Kidney glomerular epithelial cell (primary cell): ENCODE measurements at regions not wholly inside any gene's neighbourhood (a gene's known extent, or its start where the extent isn't known, plus 50 kb on each side); places are given as distances from the start of the nearest gene placed in this dataset.
"Not testable (repeated sequence)": the region's sequence is repeated elsewhere in the genome, so short reads cannot be mapped to it uniquely, and the experiment has no call there.

Experiments used
- DNase-seq: peaks from one replicate; lab custom pipeline; 2025; lab: John Stamatoyannopoulos, UW

GRCh38 chr16:13708347-13709120 lies 211.4 kb upstream of the ERCC4 start:
- no peak for DNase-seq

- DNase-seq = no peak
These were observed 201.2 kb upstream of the ERCC4 start for GRCh38 chr16:13718748-13719147.

- no peak for DNase-seq
These were observed 192.0 kb upstream of the ERCC4 start for GRCh38 chr16:13727943-13728342.

GRCh38 chr16:13733561-13733960 lies 186.4 kb upstream of the ERCC4 start:
- no peak for DNase-seq

- not testable (repeated sequence) for DNase-seq
These were observed 180.2 kb upstream of the ERCC4 start for GRCh38 chr16:13739621-13740373.

- DNase-seq = no peak
These were observed 177.0 kb upstream of the ERCC4 start for GRCh38 chr16:13742928-13743327.

- DNase-seq = no peak
These were observed 176.4 kb upstream of the ERCC4 start for GRCh38 chr16:13743571-13743970.

GRCh38 chr16:13756411-13757140 lies 163.4 kb upstream of the ERCC4 start:
- DNase-seq = no peak

GRCh38 chr16:13766334-13766733 lies 153.6 kb upstream of the ERCC4 start:
- DNase-seq = no peak

GRCh38 chr16:13767215-13767614 lies 152.7 kb upstream of the ERCC4 start:
- DNase-seq = peak; percentile 32

GRCh38 chr16:13768471-13768870 lies 151.5 kb upstream of the ERCC4 start:
- no peak for DNase-seq

GRCh38 chr16:13770436-13770835 lies 149.5 kb upstream of the ERCC4 start:
- DNase-seq = no peak

- DNase-seq = no peak
These were observed 147.2 kb upstream of the ERCC4 start for GRCh38 chr16:13772782-13773181.

GRCh38 chr16:13779676-13780075 lies 140.3 kb upstream of the ERCC4 start:
- no peak for DNase-seq

- DNase-seq = no peak
These were observed 139.4 kb upstream of the ERCC4 start for GRCh38 chr16:13780406-13781168.

GRCh38 chr16:13781169-13781564 lies 138.8 kb upstream of the ERCC4 start:
- DNase-seq = no peak

- DNase-seq = no peak
These were observed 138.2 kb upstream of the ERCC4 start for GRCh38 chr16:13781575-13782338.

- DNase-seq = no peak
These were observed 128.9 kb upstream of the ERCC4 start for GRCh38 chr16:13791095-13791494.

GRCh38 chr16:13793841-13794409 lies 126.0 kb upstream of the ERCC4 start:
- no peak for DNase-seq

- no peak for DNase-seq
These were observed 124.8 kb upstream of the ERCC4 start for GRCh38 chr16:13795131-13795530.

GRCh38 chr16:13797718-13798117 lies 122.2 kb upstream of the ERCC4 start:
- DNase-seq = no peak
